IMR-90 (cell line): ENCODE measurements at regions not wholly inside any gene's neighbourhood (a gene's known extent, or its start where the extent isn't known, plus 50 kb on each side); places are given as distances from the start of the nearest gene placed in this dataset.

Source experiments
- ATAC-seq: fragments of 200-7000 bp; cut with Tn5 transposase; 2 replicates; pipeline ENCODE4 v1.9.1; 2020; ENCODE audit warnings: low read depth, mild to moderate bottlenecking, moderate library complexity
- BruUV-seq: library from RNA; stranded (reverse); fragments of 400-500 nt; replicated peaks from 2 replicates; lab custom pipeline; 2021; lab: Mats Ljungman, UMichigan
- CTCF ChIA-PET: fragments of 300-600 bp; formaldehyde crosslinking; extraction: SDS; loops from one replicate; lab custom pipeline; 2021; ENCODE audit warnings: antibody characterized with exemption; lab: Yijun Ruan, JAX
- POLR2A ChIA-PET: fragments of 300-600 bp; sonication (Branson Sonifier 250); formaldehyde crosslinking; loops from one replicate; lab custom pipeline; 2022; ENCODE audit warnings: antibody characterized with exemption; ENCODE audit not compliant: unreplicated experiment; lab: Charles Lee
- DNase-seq: peaks from one replicate; pipeline ENCODE4 v3.0.0; 2013
- H2AFZ ChIP-seq: replicated peaks from 2 replicates; pipeline ENCODE3; 2013; ENCODE audit warnings: low read length, mild to moderate bottlenecking; ENCODE audit not compliant: poor library complexity
- H2AK5ac ChIP-seq: 2 replicates; pipeline ENCODE4 v1.6.1; 2013; ENCODE audit warnings: low read depth, low read length, inconsistent platforms
- H2AK9ac ChIP-seq: replicated peaks from 2 replicates; pipeline ENCODE3; 2013; ENCODE audit warnings: mild to moderate bottlenecking, low read depth, low read length, moderate library complexity; ENCODE audit not compliant: poor library complexity
- H2BK120ac ChIP-seq: 2 replicates; pipeline ENCODE4 v1.6.1; 2013; ENCODE audit warnings: low read depth, low read length, inconsistent platforms
- H2BK15ac ChIP-seq: 3 replicates; pipeline ENCODE4 v1.6.1; 2013; ENCODE audit warnings: low read depth, low read length, inconsistent platforms
- H2BK20ac ChIP-seq: 2 replicates; pipeline ENCODE4 v1.6.1; 2013; ENCODE audit warnings: low read depth, mild to moderate bottlenecking, inconsistent platforms, low read length, moderate library complexity
- H2BK5ac ChIP-seq: 2 replicates; pipeline ENCODE4 v1.6.1; 2013; ENCODE audit warnings: mild to moderate bottlenecking, low read depth, low read length, inconsistent platforms; ENCODE audit not compliant: poor library complexity, severe bottlenecking
- H3K14ac ChIP-seq: replicated peaks from 2 replicates; pipeline ENCODE4 v1.6.1; 2013; ENCODE audit warnings: low read depth, low read length, inconsistent platforms
- H3K18ac ChIP-seq: 2 replicates; pipeline ENCODE4 v1.6.1; 2013; ENCODE audit warnings: low read depth, low read length, control low read depth
- H3K23ac ChIP-seq: 2 replicates; pipeline ENCODE4 v1.6.1; 2013; ENCODE audit warnings: low read depth, low read length, inconsistent platforms
- H3K27ac ChIP-seq: 2 replicates; pipeline ENCODE4 v1.5.1; 2013; ENCODE audit warnings: mild to moderate bottlenecking, control low read depth, low read length; ENCODE audit not compliant: insufficient read depth
- H3K27me3 ChIP-seq: 2 replicates; pipeline ENCODE4 v1.6.1; 2013; ENCODE audit warnings: low read length; ENCODE audit not compliant: control insufficient read depth, insufficient read depth
- H3K36me3 ChIP-seq: 2 replicates; pipeline ENCODE4 v1.6.1; 2013; ENCODE audit warnings: low read length, mixed read lengths; ENCODE audit not compliant: control insufficient read depth, insufficient read depth
- H3K4ac ChIP-seq: 2 replicates; pipeline ENCODE4 v1.6.1; 2013; ENCODE audit warnings: low read depth, low read length, inconsistent platforms
- H3K4me1 ChIP-seq: 2 replicates; pipeline ENCODE4 v1.6.1; 2013; ENCODE audit warnings: low read length, mixed read lengths; ENCODE audit not compliant: control insufficient read depth, insufficient read depth
- H3K4me2 ChIP-seq: 2 replicates; pipeline ENCODE4 v1.6.1; 2013; ENCODE audit warnings: low read depth, mild to moderate bottlenecking, control low read depth, low read length, moderate library complexity
- H3K4me3 ChIP-seq: 2 replicates; pipeline ENCODE4 v1.5.1; 2013; ENCODE audit warnings: low read depth, mild to moderate bottlenecking, control low read depth, low read length, moderate library complexity; ENCODE audit not compliant: insufficient read depth
- H3K56ac ChIP-seq: 2 replicates; pipeline ENCODE4 v1.6.1; 2013; ENCODE audit warnings: low read length, inconsistent platforms; ENCODE audit not compliant: insufficient read depth; ENCODE audit errors: extremely low read depth
- H3K79me1 ChIP-seq, 2 experiments: 2 replicates each; pipeline ENCODE4 v1.6.1; 2013; ENCODE audit warnings: low read length in 2 of 2, inconsistent platforms in 1 of 2, low read depth in 1 of 2
- H3K9ac ChIP-seq: 2 replicates; pipeline ENCODE4 v1.6.1; 2013; ENCODE audit warnings: low read depth, low read length, control low read depth
- H3K9me1 ChIP-seq: 2 replicates; pipeline ENCODE4 v1.6.1; 2013; ENCODE audit warnings: low read length, inconsistent platforms; ENCODE audit not compliant: insufficient read depth
- H3K9me3 ChIP-seq: 2 replicates; pipeline ENCODE4 v1.6.1; 2013; ENCODE audit warnings: low read length; ENCODE audit not compliant: control insufficient read depth, insufficient read depth
- H4K20me1 ChIP-seq: 2 replicates; pipeline ENCODE4 v1.6.1; 2013; ENCODE audit warnings: low read length, inconsistent platforms; ENCODE audit not compliant: insufficient read depth
- H4K5ac ChIP-seq: 2 replicates; pipeline ENCODE4 v1.6.1; 2013; ENCODE audit warnings: mild to moderate bottlenecking, low read depth, low read length, control low read depth
- H4K8ac ChIP-seq, 2 experiments: 2 replicates each; pipeline ENCODE4 v1.6.1; 2013; ENCODE audit warnings: low read depth in 2 of 2, low read length in 2 of 2, control low read depth in 1 of 2, inconsistent platforms in 1 of 2
- H4K91ac ChIP-seq: 2 replicates; pipeline ENCODE4 v1.6.1; 2013; ENCODE audit warnings: low read depth, low read length, inconsistent platforms; ENCODE audit not compliant: insufficient read depth
- BHLHE40 ChIP-seq: fragments of 150-350 bp; IDR thresholded peaks from 2 replicates; pipeline ENCODE4 v1.6.1; 2016; ENCODE audit warnings: mild to moderate bottlenecking, low read depth, low read length
- CEBPB ChIP-seq: IDR thresholded peaks from 2 replicates; pipeline ENCODE4 v1.6.1; 2012; ENCODE audit warnings: low read depth, low read length, improper control_type of control experiment
- CHD1 ChIP-seq: IDR thresholded peaks from 2 replicates; pipeline ENCODE4 v1.6.1; 2012; ENCODE audit warnings: low read depth, low read length, improper control_type of control experiment
- CTCF ChIP-seq: conservative IDR thresholded peaks from 2 replicates; pipeline ENCODE4 v1.5.1; 2012; ENCODE audit warnings: mild to moderate bottlenecking, low read depth, low read length, improper control_type of control experiment
- ELK1 ChIP-seq: fragments of 150-350 bp; IDR thresholded peaks from 2 replicates; pipeline ENCODE4 v1.6.1; 2016; ENCODE audit warnings: low read depth, mild to moderate bottlenecking, low read length, moderate library complexity, borderline replicate concordance
- MAFK ChIP-seq: IDR thresholded peaks from 2 replicates; pipeline ENCODE4 v1.6.1; 2012; ENCODE audit warnings: low read depth, low read length, improper control_type of control experiment
- MAZ ChIP-seq: IDR thresholded peaks from 2 replicates; pipeline ENCODE4 v1.6.1; 2012; ENCODE audit warnings: low read depth, mild to moderate bottlenecking, low read length, improper control_type of control experiment, moderate library complexity, borderline replicate concordance
- MXI1 ChIP-seq: IDR thresholded peaks from 2 replicates; pipeline ENCODE4 v1.6.1; 2012; ENCODE audit warnings: low read depth, mild to moderate bottlenecking, low read length, moderate library complexity, borderline replicate concordance
- NFE2L2 ChIP-seq: fragments of 150-350 bp; IDR thresholded peaks from 2 replicates; pipeline ENCODE4 v1.6.1; 2016; ENCODE audit warnings: low read depth, mild to moderate bottlenecking, low read length
- RFX5 ChIP-seq: IDR thresholded peaks from 2 replicates; pipeline ENCODE4 v1.8.0; 2012; ENCODE audit warnings: low read depth, mild to moderate bottlenecking, low read length, moderate library complexity
- SMC3 ChIP-seq: fragments of 150-350 bp; IDR thresholded peaks from 2 replicates; pipeline ENCODE4 v1.6.1; 2016; ENCODE audit warnings: low read depth, mild to moderate bottlenecking, antibody characterized with exemption, low read length, moderate library complexity
- WGBS, 2 experiments: methylation state at CpG; one replicate each; pipeline versions ENCODE4 v1.1.5 to v1.1.7; 2013; ENCODE audit warnings: missing lambda C conversion rate in 2 of 2; ENCODE audit not compliant: insufficient read length in 1 of 2; ENCODE audit errors: extremely low coverage in 2 of 2; 5-methylcytosine and 5-hydroxymethylcytosine counted together
- dilution Hi-C: fragments of 300-500 bp; cut with HindIII; formaldehyde crosslinking; loops from one replicate; pipeline ENCODE4 v1.14.3; 2018; ENCODE audit warnings: low sequenced_read_pairs; ENCODE audit not compliant: unreplicated experiment
- in situ Hi-C: fragments of 300-500 bp; cut with MboI; formaldehyde crosslinking; loops from 3 replicates; pipeline ENCODE4 v1.14.3; 2019; ENCODE audit warnings: low sequenced_read_pairs, inconsistent platforms, mixed read lengths
- intact Hi-C: fragments of 100-400 bp; cut with micrococcal nuclease; formaldehyde crosslinking; loops from 2 replicates; pipeline ENCODE4 v1.10.0; 2022

GRCh38 chrX:129227366-129227765 is 295.9 kb downstream of the SMARCA1 start:
- no peaks in the 10 kb centered on the region for H4K20me1 ChIP-seq
- H2BK20ac ChIP-seq, result no peak overlapping the region
- no peak overlapping the region for H3K27ac ChIP-seq
- in situ Hi-C loops (no loop called here), dilution Hi-C loops (no loop called here), intact Hi-C loops (no loop called here)
- no peak overlapping the region for H4K91ac ChIP-seq
- H3K4me1 ChIP-seq, result no peaks in the 10 kb centered on the region
- H3K36me3 ChIP-seq, result no peaks in the 10 kb centered on the region
- H3K9me3 ChIP-seq, result no peaks in the 10 kb centered on the region
- no peaks in the 10 kb centered on the region for H3K27me3 ChIP-seq
- no TSS peak for BruUV-seq
- H3K23ac ChIP-seq, result no peak overlapping the region
- no peak overlapping the region for H2BK120ac ChIP-seq
- H2AK5ac ChIP-seq, result no peak overlapping the region
- no peak overlapping the region for H3K56ac ChIP-seq
- CTCF ChIA-PET, result no interaction called here
- no peak overlapping the region for H2AFZ ChIP-seq
- no peak overlapping the region for H2BK15ac ChIP-seq
- no peak overlapping the region for H3K4ac ChIP-seq
- H4K5ac ChIP-seq, result no peak overlapping the region
- no peaks in the 10 kb centered on the region for H3K79me1 ChIP-seq
- no peak overlapping the region for H3K9ac ChIP-seq
- POLR2A ChIA-PET, result no interaction called here
- H3K9me1 ChIP-seq, result no peaks in the 10 kb centered on the region
- no peak for ATAC-seq
- TF ChIP-seq CTCF (no peak), MAFK (no peak), SMC3 (no peak), MAZ (no peak), NFE2L2 (no peak), BHLHE40 (no peak), CEBPB (no peak), ELK1 (no peak), RFX5 (no peak), MXI1 (no peak), CHD1 (no peak)
- H4K8ac ChIP-seq, result no peak overlapping the region
- WGBS, 2 experiments, result no CpG with 5 or more reads among the region's 2 CpGs
- H2BK5ac ChIP-seq, result no peak overlapping the region
- no peak overlapping the region for H2AK9ac ChIP-seq
- H3K4me2 ChIP-seq, result no peak overlapping the region
- H3K4me3 ChIP-seq, result no peak overlapping the region
- DNase-seq, result no peak
- no peak overlapping the region for H3K14ac ChIP-seq
- H3K18ac ChIP-seq, result no peak overlapping the region
